HG03354 (cell line): ENCODE measurements at regions not wholly inside any gene's neighbourhood (a gene's known extent, or its start where the extent isn't known, plus 50 kb on each side); places are given as distances from the start of the nearest gene placed in this dataset.
A peak's percentile ranks its signal among the peaks of the same experiment; 100 is the strongest.

Source experiments
- ATAC-seq: cut with Tn5 transposase; IDR thresholded peaks from one replicate; pipeline ENCODE4 v1.9.1; 2021; ENCODE audit warnings: mild to moderate bottlenecking; ENCODE audit not compliant: unreplicated experiment, poor library complexity, severe bottlenecking

GRCh38 chr6:157768304-157768703 lies 54.7 kb upstream of the SNX9 start:
- ATAC-seq: peak; percentile 28

- no peak for ATAC-seq
Observed at GRCh38 chr6:157768863-157769551, 54.0 kb upstream of the SNX9 start.

- no peak for ATAC-seq
Observed at GRCh38 chr6:157769776-157770426, 53.1 kb upstream of the SNX9 start.

- no peak for ATAC-seq
Observed at GRCh38 chr6:157770946-157771345, 52.1 kb upstream of the SNX9 start.

- ATAC-seq: no peak
Observed at GRCh38 chr6:157772820-157773219, 50.2 kb upstream of the SNX9 start.
